GM13977 (cell line): ENCODE measurements at regions not wholly inside any gene's neighbourhood (a gene's known extent, or its start where the extent isn't known, plus 50 kb on each side); places are given as distances from the start of the nearest gene placed in this dataset.
"Not testable (repeated sequence)": the region's sequence is repeated elsewhere in the genome, so short reads cannot be mapped to it uniquely, and the experiment has no call there.

Experiments
- DNase-seq: peaks from one replicate; pipeline ENCODE4 v3.0.0; 2012; ENCODE audit warnings: low spot score
- in situ Hi-C: fragments of 300-500 bp; cut with MboI; formaldehyde crosslinking; loops from one replicate; pipeline ENCODE4 v1.12.0; 2022; ENCODE audit warnings: low sequenced_read_pairs, low pct_unique_long_range_greater_than_20kb, mixed read lengths, inconsistent platforms; ENCODE audit not compliant: unreplicated experiment
- TF ChIP-seq, protein P1 (sequence below): IDR thresholded peaks from 2 replicates; pipeline ENCODE4 v1.5.1; 2012; ENCODE audit warnings: mild to moderate bottlenecking, control low read depth; ENCODE audit not compliant: insufficient read depth; ENCODE audit errors: extremely low read depth, missing control alignments

DNA sequence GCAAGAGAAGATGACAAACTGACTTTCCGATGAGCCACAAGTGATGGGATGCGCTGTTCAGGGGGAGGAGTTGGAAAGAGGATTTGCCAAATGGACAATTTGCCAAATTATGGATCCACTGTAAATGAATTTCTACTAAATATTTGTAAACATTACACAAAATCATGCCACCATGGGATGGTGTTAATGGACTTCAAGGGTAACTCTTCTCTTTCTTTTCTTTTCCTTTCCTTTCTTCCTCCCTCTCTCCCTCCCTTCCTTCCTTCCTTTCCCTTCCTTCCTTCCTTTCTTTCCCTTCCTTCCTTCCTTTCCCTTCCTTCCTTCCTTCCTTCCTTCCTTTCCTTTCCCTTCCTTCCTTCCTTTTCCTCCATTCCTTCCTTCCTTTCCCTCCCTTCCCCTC is 76.0 kb upstream of the PEG3 start:
- TF ChIP-seq, protein P1, sequence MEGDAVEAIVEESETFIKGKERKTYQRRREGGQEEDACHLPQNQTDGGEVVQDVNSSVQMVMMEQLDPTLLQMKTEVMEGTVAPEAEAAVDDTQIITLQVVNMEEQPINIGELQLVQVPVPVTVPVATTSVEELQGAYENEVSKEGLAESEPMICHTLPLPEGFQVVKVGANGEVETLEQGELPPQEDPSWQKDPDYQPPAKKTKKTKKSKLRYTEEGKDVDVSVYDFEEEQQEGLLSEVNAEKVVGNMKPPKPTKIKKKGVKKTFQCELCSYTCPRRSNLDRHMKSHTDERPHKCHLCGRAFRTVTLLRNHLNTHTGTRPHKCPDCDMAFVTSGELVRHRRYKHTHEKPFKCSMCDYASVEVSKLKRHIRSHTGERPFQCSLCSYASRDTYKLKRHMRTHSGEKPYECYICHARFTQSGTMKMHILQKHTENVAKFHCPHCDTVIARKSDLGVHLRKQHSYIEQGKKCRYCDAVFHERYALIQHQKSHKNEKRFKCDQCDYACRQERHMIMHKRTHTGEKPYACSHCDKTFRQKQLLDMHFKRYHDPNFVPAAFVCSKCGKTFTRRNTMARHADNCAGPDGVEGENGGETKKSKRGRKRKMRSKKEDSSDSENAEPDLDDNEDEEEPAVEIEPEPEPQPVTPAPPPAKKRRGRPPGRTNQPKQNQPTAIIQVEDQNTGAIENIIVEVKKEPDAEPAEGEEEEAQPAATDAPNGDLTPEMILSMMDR = no peak
- in situ Hi-C loops = no loop called here
- DNase-seq = no peak

DNA sequence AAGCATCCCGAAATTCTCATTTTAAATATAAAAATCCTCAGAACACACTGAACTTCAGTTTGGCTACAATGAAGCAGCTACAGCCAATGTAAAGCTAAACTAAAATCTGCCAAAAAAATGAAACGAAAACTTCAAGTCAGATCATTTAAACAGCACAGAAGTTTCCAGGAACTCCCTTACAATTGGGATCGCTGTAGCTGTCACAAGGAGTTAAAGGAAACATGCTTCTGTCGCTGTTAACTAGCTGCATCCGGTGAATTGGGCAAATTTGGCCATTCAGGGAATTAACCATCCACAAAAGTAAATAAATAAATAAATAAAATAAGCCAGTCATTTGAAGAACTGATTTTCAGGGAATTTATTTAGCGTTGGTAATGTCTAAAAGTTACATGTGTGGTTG is 77.0 kb upstream of the PEG3 start:
- in situ Hi-C loops = no loop called here
- DNase-seq = no peak
- TF ChIP-seq, protein P1 = no peak

DNA sequence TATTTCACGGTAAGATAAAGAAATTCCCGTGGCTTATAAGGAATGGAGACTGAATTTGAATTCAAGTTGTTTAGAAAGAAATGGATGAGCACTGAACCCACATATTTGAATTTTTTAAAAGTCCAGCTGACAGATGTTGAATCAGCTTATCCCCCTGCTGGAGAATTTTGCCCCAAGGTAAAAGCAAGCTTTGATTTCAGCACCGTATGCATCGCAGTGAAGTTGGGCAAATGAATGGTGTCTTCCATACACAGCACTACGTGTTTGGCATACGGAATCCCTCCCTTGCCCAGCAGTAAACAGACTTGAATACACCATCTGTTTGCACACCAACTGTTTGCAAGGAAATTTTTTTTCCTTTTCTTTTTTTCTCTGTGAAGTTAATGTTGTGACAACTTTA is 77.5 kb upstream of the PEG3 start:
- TF ChIP-seq, protein P1 = no peak
- in situ Hi-C loops = no loop called here
- DNase-seq = no peak

DNA sequence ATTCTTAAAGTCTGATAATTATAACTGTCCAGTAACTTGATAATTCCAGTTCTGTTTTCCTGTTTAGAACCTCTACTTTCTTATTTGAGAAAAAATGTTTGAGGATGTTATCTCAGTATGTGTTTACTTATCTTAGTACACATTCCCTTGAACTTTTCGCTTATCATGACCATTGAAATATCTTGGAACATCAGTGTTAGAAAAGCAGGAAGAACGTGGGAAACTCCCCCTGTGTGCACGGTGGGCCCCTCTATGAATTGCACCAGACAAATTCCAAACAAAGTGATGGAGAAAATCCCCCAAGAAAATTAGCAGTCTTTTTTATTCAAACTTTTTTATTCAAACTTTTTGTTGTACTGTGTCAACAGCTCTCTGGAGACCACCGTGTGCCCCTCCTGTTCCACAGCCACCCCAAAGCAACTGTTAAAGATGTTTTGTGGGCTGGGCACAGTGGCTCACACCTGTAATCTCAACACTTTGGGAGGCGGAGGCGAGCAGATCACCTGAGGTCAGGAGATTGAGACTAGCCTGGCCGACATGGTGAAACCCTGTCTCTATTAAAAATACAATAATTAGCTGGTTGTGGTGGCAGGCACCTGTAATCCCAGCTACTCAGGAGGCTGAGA is 78.3 kb upstream of the PEG3 start:
- in situ Hi-C loops = no loop called here
- no peak for DNase-seq
- TF ChIP-seq, protein P1 = no peak

DNA sequence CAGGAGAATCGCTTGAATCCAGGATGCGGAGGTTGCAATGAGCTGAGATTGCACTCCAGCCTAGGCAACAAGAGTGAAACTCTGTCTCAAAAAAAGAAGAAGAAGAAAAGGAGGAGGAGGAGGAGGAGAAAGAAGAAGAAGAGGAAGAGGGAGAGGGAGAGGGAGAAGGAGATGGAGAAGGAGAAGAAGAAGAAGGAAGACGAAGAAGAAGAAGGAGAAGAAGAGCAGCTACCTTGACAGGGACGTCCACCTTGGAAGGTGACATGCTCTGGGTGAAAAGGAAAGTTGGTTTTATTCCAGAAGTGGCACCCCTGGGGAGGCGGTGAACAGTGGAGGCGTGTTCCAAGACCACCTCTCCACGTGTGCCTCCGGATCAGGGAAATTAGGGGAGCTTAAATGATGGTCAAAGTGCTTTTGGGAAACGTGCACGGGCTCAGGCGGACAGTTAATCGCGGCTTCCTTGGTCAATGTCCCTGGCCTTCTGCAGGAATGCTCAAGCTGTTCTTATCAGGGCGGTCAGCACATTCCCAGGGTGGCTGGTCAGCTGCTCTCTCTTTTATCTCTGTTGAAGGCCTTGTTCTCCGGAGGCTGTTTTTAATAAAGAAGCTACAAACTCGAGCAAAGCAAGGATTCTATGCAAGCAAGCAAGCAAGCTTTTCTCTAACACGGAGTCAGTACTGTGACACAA is 78.9 kb upstream of the PEG3 start:
- in situ Hi-C loops = no loop called here

DNA sequence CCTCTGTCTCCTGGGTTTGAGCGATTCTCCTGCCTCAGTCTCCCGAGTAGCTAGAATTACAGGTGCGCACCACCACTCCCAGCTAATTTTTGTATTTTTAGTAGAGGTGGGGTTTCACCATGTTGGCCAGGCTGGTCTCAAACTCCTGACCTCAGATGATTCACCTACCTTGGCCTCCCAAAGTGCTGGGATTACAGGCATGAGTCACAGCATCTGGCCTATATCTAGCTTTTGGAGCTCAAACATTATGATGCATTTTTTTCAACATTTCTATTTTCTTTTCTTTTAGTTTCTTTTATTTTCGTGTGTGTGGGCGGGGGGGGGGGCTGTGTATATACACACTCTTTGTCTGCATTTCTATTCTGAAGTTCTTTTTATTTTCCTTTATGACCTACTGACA is 85.6 kb upstream of the PEG3 start:
- in situ Hi-C loops, DNase-seq: not testable (repeated sequence)

More for the DNA sequence above, 78.9 kb upstream of the PEG3 start:
- TF ChIP-seq, protein P1 = no peak
- DNase-seq = no peak

DNA sequence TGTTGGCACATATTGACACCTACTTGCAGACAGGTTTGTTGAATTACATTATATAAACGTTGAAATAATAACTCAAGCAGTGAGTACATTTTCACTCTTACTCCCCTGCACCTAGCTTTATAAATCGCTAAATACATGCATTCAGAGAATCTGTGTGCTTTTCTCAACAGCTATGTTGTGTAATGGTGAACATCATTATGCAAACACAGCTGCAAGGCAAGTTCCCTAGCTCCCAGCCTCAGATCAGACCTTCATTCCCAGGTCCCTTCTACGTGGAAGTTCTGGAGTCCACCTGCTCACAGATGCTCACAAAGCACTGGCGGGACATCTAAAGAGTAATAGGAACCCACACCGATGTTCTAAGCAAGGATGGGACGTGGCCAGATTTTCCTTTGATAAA is 86.8 kb upstream of the PEG3 start:
- no peak for DNase-seq
- TF ChIP-seq, protein P1 = no peak
- in situ Hi-C loops = no loop called here
